GM19397 (cell line): ENCODE measurements at regions not wholly inside any gene's neighbourhood (a gene's known extent, or its start where the extent isn't known, plus 50 kb on each side); places are given as distances from the start of the nearest gene placed in this dataset.

Source experiments
- ATAC-seq: cut with Tn5 transposase; IDR thresholded peaks from one replicate; pipeline ENCODE4 v1.9.1; 2021; ENCODE audit warnings: mild to moderate bottlenecking, moderate library complexity; ENCODE audit not compliant: unreplicated experiment

DNA sequence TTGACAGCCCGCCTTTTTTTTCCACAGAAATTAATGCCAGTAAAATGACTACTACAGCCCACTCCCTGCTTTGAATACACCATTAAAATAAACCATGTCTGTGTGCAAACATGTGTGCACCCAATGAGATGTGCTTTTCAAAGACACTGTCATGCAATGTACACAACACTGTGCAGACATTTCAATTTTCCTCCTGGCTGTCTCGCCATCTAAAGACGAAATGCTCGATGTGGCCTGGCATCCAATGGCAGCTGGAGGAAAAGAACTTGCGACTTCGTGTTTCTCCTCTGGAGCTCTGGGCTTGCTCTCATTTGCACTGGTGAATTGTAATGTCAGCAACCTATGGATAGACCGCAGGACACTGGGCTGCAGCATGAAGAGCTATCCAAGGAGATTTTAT, 147.0 kb upstream of the NAV2 start:
- no peak for ATAC-seq

DNA sequence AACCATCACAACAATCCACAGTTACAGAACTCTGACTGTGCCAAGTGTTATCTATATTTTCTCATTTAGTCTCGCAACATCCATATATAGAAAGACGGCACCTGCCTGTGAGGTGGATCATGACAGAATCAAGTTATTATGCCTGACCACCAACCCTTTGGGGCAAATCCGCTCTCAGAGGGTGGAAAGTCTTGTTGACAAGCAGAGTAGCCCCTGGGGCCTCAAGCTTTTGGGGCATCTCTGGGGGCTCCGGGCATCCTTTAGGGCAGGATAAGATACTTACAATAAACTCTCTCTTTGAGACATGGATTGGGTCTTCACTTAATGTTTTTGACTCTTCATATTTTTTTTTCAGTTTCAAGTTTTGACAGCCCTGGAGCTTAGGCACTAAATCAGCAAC, 150.5 kb upstream of the NAV2 start:
- ATAC-seq: no peak

DNA sequence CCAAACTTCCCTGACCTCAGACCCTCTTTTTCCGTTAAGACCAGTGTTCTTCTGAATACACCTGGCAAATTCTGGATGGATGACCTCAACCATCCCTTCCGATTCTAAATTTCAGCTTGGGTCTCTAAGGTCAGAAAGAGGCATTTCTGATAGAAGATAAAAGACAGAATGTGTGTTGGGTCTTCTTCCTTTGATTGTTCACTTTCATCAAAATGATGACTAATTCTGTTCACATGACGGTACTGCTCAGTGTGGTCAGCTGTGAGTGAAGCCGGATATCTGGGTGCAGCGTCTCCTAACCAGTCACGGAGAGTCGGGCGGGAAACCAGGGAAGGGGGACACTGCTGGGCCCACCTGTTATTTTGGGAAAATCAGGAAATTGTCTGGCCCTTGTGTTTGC, 151.6 kb upstream of the NAV2 start:
- ATAC-seq: no peak

DNA sequence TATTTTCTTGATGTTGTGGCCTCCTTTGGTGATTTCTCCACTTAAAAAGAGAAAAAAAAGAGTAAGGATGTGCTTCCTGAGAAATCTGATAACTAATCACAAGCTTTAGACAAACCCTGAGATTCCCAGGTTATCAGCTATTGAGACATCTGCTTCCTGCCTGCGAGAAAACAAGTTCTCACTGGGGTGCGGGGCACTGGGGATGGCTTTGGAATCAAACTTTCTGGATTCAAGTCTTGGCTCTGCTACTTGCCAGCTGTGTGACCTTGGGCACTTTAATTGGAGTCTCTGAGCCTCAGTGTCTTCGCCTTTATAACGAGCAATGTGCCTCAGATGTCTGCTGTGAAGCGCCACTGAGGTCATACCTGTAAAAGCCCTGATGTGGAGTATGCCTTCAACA, 152.5 kb upstream of the NAV2 start:
- no peak for ATAC-seq

- ATAC-seq: no peak
Measured at GRCh38 chr11:19559746-19560145, 152.9 kb upstream of the NAV2 start.

- no peak for ATAC-seq
Measured at GRCh38 chr11:19558189-19558986, 154.2 kb upstream of the NAV2 start.

- ATAC-seq: no peak
Measured at GRCh38 chr11:19557720-19558140, 154.9 kb upstream of the NAV2 start.

GRCh38 chr11:19557185-19557584, 155.5 kb upstream of the NAV2 start:
- no peak for ATAC-seq

GRCh38 chr11:19555266-19555665, 157.4 kb upstream of the NAV2 start:
- no peak for ATAC-seq

DNA sequence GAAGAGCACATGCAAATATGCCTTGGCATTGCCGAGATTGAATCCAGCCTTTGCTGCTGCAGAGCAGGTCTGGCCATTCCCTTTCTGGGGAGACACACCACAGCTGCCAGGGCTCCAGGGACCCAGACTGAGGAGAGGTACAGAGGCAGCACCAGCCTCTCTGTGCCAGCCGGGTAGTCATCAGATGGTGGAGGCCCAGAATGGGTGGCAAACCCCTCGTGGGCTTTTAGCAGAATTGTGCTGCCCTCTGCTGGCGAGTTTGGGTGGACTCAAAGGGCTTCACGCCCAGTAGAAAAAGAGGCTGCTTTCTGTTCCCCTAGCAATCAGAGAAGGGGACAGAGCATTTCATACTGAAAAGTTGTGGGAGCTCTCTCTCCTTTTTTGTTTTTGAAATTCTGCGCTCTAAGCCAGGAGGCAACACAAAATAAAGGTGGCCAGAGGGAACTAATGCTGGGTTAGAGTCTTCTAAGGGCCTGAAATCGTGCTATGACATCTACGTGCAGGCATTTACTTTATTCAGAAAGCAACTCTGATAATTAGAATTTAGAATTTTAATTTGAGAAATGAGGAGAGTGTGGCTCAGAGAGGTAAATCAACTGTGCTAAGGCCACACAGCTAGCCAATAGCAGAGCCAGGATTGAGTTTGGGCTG, 158.8 kb upstream of the NAV2 start:
- ATAC-seq: peak; percentile 68

GRCh38 chr11:19552656-19553260, 159.9 kb upstream of the NAV2 start:
- no peak for ATAC-seq

GRCh38 chr11:19552161-19552560, 160.5 kb upstream of the NAV2 start:
- no peak for ATAC-seq

DNA sequence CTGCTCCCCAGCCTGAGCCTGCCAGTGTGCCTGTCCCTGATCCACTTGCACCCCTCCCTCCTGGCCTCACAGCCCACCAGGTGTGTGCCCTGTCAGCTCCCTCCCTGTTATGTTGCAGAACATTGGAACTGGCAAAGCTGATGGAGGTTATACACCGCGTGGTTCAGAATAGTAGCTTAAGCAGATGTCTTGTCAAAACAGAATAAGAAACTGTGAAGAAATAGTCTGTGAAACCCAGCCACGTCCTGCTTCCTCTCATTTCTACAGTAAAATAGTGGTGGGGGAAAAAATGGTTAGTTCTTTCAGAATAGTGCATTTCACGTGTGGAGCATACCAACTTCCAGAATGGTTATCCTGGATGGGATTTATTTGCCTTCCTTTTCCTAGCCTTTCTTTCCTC, 161.2 kb upstream of the NAV2 start:
- no peak for ATAC-seq

GRCh38 chr11:19547044-19547443, 165.6 kb upstream of the NAV2 start:
- no peak for ATAC-seq

GRCh38 chr11:19546325-19546724, 166.3 kb upstream of the NAV2 start:
- ATAC-seq: no peak

GRCh38 chr11:19541521-19542049, 171.1 kb upstream of the NAV2 start:
- ATAC-seq: no peak

DNA sequence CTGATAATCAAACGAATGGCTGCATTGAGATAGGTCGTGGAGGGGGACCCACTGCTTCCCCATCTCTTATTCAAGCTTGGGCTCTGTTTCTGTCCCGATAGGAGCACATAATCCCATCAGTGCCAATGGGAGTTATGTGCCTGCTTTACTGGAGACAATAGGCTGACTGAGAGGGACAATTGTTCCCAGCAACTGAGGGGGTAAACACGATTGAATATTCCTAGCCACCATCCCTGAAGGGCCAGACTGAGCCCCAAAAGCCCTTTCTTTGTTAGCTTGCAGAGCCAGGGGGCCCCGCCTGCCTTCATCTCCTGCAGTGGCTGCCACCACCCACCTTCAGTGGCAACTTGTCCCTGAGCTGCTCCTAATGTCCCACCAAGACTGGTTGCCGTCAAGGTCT, 172.8 kb upstream of the NAV2 start:
- ATAC-seq: no peak

DNA sequence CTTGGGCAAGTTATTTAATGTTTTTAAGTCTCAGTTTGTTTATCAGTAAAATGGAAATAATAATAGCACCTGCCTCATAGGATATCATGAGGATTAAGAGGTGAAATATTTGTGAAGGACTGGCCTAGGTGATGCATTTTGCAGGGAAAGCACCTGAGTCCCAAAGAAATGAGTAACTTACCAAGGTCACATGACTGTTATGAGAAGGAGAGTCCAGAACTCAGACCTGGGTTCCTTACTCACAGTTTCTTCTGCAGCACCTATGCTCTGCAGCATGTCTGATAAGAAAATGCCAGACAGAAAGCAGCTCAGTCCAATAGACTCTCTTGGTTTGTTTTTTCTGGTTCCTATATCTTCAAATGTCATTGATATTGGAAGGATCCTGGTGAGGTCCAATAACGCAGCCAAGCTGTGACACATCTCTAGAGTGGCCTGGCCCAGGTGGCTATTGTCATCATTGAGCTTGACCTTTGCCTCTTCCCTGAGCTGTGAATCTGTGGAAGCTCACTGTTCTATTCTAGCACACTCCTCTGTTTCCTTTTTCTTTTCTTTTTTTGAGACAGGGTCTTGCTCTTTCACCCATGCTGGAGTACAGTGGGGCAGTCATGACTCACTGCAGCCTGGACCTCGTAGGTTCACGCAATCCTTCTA, 174.7 kb upstream of the NAV2 start:
- ATAC-seq: no peak

GRCh38 chr11:19536131-19536530, 176.5 kb upstream of the NAV2 start:
- ATAC-seq: no peak

DNA sequence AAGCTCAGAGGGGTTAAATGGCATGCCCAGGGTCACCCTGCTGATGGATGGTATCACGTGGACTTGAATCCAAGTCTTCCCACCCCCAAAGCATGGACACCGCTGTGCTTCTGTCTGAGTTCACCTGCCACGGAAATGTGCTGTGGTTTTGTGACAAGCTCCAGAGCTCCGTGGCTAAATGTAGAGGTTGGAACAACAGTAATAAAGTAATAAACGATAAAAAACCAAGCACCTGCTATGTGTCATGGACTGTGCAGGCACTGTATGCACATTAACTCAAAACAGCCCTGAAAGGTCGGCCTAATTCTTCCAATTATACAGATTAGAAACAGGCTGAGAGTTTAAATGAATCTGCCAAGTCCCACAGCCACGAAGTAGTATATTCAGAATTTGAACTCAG, 182.1 kb upstream of the NAV2 start:
- no peak for ATAC-seq

GRCh38 chr11:19526119-19526518, 186.5 kb upstream of the NAV2 start:
- ATAC-seq: no peak
